IPS DF 4.7 (cell line): ENCODE measurements at regions not wholly inside any gene's neighbourhood (a gene's known extent, or its start where the extent isn't known, plus 50 kb on each side); places are given as distances from the start of the nearest gene placed in this dataset.

Experiments used
- DNase-seq: peaks from one replicate; pipeline ENCODE4 v3.0.0-alpha.2; 2013; ENCODE audit warnings: low spot score; ENCODE audit errors: extremely low read depth

- DNase-seq = no peak
These were observed 130.1 kb upstream of the INHBA start for GRCh38 chr7:41832941-41833340.

DNA sequence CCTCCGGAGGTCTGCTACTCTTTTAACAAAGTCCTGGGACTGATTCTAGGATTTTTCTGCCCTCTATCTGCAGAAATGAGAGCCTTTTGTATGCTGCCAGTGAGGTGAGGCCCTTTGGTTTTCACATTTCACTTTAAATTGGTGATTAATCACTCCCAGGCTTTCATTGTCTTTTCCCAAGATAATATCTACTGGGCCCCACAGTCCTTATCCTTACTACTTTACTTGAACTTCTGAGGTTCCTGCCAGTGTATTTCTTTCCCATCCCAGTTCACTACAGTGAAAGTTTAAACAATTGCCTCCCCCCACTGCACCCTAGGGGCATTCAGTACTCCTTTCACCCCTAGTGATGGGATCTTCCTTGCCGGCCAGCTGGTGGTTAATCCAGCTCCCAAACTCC, 127.4 kb upstream of the INHBA start:
- no peak for DNase-seq

- no peak for DNase-seq
These were observed 126.0 kb upstream of the INHBA start for GRCh38 chr7:41828911-41829310.

DNA sequence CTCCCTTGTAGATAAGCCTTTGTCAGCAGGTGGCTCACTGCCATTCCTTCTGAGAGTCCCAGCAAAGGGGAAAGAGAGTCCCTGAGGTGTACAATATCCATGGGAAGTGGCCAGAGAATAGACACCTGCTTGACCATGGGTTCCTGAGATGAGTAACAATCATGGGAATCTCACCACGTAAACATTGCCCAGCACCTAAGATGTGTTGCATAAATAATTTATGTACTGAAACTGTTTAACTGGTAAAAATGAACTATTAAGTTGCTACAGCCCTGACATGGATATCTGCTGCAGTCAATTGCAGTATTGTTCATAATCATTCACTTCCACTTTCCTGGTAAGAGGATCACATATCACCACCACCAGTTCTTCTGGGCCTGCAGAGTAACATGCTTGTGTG, 123.8 kb upstream of the INHBA start:
- no peak for DNase-seq

DNA sequence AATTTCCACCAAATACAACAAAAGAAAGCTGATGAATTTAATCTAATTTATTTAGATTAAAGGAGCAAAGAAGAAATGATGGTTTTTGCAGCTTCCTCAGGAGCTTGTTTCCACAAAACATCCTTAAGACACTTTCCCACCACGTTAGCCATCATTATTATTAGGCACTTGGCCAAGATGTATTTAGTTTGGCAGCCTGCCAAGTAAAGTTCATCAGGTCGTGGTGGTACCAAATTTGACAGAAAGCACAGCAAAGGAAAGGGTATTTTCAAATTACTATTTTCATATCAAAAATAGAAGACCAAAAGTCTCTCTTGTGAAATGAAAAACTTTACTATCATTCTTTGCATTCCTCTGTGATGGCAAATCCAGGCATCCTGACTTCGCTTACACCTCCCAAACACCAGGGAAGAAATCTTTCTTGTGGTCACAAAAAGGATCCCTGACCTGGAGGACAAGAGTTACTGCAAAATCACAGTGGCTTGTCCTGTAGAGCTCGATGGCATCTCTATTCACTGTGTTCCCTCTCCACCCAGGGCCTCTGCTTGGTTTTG, 123.1 kb upstream of the INHBA start:
- no peak for DNase-seq

DNA sequence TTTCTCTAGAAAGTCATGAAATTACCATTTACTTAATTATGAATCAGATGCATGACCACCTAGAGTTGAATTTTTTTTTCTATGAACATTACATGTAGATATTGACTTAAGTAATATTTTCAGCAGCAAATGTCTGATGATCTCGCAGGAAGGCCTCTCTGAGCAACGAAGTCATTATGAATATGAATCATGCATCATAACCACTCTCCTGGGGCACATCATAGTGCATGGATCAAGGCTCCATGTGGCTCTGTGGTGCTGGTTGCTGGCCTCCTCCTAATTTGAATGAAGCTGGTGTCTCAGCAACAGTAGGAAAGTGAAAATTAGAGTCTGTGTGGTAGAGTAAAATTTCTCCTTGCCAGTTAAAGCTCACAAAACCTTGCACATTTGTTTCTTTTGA, 121.4 kb upstream of the INHBA start:
- DNase-seq = no peak

GRCh38 chr7:41822259-41822817, 119.4 kb upstream of the INHBA start:
- no peak for DNase-seq

GRCh38 chr7:41821521-41822213, 118.8 kb upstream of the INHBA start:
- no peak for DNase-seq

GRCh38 chr7:41820111-41820671, 117.3 kb upstream of the INHBA start:
- DNase-seq = no peak

DNA sequence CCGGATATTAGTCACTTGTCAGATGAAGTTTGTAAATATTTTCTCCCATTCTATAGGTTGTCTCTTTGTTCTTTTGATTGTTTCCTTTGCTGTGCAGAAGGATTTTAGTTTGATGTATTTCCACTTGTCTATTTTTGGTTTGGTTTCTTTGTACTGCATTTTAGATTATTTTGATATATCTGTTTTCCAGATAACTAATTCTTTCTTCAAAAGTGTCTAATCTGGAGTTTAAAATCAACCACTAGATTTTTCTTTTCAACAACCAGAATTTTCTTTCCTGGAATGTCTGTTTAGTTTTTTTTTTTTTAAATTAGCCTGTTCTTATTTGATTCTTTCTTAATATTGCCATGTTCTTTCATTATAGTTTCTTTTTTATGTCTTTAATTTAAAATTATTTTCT, 116.8 kb upstream of the INHBA start:
- no peak for DNase-seq

DNA sequence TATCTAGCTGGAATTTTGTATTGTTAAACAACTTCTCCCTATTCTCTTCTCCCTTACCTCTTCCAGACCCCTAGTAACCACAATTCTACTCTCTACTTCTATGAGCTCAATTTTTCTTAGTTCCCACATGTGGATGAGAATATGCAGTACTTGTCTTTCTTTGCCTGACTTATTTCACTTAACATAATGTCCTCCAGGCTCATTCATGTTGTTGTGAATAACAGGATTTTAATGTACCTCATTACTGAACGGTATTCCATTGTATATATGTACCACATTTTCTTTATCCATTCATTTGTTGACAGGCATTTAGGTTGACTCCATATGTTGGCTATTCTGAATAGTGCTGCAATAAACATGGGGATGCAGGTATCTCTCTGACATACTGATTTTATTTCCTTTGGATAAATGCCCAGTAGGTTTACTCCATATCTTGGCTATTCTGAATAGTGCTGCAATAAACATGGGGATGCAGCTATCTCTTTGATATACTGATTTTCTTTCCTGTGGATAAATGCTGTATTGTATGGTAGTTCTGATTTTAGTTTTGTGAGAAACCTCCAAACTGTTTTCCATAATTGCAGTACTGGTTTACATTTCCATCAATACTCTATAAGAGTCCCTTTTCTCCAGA, 116.0 kb upstream of the INHBA start:
- no peak for DNase-seq

- DNase-seq = no peak
These were observed 114.5 kb upstream of the INHBA start for GRCh38 chr7:41817386-41817785.

GRCh38 chr7:41816111-41816510, 113.2 kb upstream of the INHBA start:
- DNase-seq = no peak

GRCh38 chr7:41814888-41815287, 112.0 kb upstream of the INHBA start:
- no peak for DNase-seq

- no peak for DNase-seq
These were observed 110.4 kb upstream of the INHBA start for GRCh38 chr7:41813286-41813685.

GRCh38 chr7:41811941-41812340, 109.1 kb upstream of the INHBA start:
- DNase-seq = no peak

DNA sequence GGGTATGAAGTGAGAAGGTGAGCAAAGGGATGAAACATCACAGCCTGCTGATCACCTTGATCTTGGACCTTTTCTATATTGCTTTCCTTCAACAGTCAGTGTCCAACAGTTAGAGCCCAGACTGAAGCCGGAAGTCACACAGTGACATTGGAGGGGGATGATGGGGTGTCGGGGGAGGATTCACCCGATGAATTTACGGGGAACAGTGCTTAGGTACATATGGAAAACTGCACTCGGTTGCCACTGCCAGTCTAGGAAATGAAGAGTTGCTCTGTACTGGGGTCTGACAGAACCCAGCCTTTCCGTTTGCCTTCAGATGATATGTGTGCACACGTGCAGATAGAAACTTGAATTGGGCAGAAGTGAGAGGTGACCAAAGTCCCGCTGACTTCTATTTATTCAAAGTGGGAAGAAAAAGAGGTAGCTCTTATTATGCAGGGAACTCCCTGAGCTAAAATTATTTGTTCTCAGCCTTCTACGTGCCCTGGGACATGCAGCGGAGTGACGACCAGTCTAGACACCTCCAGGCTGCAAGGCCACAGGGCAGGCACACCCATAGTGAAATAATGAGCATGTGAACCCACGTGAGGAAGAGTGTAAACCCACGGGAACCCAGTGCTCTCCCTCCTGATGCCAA, 107.2 kb upstream of the INHBA start:
- DNase-seq = no peak

DNA sequence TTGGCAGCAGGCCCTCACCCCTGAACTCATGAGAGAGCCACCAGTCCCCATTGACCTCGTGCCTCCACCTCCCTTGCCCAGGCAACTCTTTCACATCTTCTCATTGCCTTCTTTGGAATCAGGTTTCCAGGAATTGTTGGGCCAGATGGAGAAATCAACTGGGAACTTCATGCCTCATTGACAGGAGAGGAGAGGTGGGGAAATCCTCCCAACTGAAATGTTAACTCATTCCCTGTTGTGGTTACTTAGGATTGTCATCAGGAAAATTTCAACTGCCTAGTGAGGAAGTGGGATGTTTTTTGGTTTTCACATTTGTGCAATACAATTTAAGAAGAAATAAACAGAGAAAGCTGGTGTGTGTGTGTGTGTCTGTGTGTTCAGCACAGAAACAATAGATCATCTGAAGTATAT, 106.6 kb upstream of the INHBA start:
- DNase-seq = no peak

DNA sequence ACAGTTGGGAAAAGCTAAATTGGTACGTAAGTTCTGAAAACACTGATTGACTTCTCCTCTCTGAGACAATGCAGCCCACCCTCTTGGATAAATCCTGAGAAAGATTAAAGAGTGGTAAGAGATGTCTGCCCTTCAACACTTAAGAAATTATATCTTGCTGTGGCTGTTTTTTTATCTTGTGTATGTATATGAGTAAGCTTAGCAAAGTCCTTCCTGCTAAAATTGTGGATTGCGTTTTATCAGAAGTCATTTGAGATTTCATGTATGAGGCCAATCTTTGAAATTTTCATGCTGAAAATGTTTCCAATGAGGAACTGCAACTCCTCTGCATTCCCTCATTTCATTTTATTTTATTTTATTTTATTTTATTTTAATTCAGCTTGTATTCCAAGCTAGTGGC, 106.2 kb upstream of the INHBA start:
- DNase-seq = no peak

- DNase-seq = peak; percentile 72
These were observed 105.7 kb upstream of the INHBA start for GRCh38 chr7:41808541-41808940.

DNA sequence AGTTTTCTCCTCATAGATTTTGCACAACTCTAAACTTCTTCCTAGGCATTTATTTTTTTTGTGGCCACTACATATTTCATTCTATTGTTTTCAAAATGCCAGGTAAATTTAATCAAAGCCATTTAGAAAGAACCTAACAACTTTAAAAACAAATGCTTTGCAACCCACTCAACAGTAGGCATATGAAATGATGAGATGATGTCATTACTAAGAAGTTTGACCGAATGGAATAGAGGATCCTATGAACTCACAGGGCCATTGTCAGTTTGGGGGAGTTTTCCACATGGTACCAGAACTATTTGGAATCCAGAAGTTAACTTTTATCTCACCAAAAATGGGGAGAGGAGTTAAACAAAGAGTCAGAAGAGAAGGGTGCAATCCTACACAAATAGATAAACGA, 100.7 kb upstream of the INHBA start:
- DNase-seq = no peak

DNA sequence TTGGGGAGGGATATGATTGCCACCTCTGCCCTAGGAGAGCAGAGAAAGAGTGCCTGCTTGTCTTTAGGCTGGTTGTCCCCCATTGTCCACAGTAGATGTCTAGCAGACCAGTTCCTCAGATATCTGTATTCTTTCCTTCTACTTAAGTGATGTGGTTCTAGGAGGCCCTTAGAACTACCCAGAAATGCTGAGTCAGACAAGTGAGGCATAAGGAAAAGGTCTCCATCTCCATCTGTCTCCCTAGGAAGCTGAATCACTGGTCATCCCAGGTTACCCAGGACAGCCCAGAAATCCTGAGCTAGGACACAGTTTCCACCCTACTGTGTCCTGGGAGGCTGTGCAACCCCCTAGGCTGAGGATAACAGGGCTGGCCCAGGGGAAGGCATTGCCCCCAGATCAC, 93.4 kb upstream of the INHBA start:
- DNase-seq = no peak
